GM23338 (cell line): ENCODE measurements at regions not wholly inside any gene's neighbourhood (a gene's known extent, or its start where the extent isn't known, plus 50 kb on each side); places are given as distances from the start of the nearest gene placed in this dataset.
"Not testable (repeated sequence)": the region's sequence is repeated elsewhere in the genome, so short reads cannot be mapped to it uniquely, and the experiment has no call there.

Source experiments
- CREB1 ChIP-seq: fragments of 250-450 bp; sonication (Bioruptor Pico); IDR thresholded peaks from 2 replicates; pipeline ENCODE4 v1.5.0; 2020; ENCODE audit warnings: low read depth, mild to moderate bottlenecking, moderate library complexity
- CTCF ChIP-seq, 2 experiments: fragments of 200-600 bp in 1 of 2; sonication (generic) in 1 of 2; conservative IDR thresholded peaks; 2 replicates each; pipeline versions ENCODE4 v1.5.1 to v1.6.1; 2016 to 2017; ENCODE audit warnings: antibody characterized with exemption in 2 of 2, low read depth in 2 of 2, mild to moderate bottlenecking in 2 of 2, moderate library complexity in 1 of 2
- EZH2 ChIP-seq: fragments of 200-600 bp; sonication (generic); IDR thresholded peaks from one replicate; pipeline ENCODE4 v1.8.0; 2017; ENCODE audit warnings: antibody characterized with exemption, mild to moderate bottlenecking, low read depth; ENCODE audit not compliant: unreplicated experiment
- EZH2phosphoT487 ChIP-seq: fragments of 200-600 bp; sonication (generic); IDR thresholded peaks from one replicate; pipeline ENCODE4 v1.8.1; 2018; ENCODE audit warnings: antibody characterized with exemption; ENCODE audit not compliant: unreplicated experiment
- JUNB ChIP-seq: IDR thresholded peaks from one replicate; pipeline ENCODE4 v1.6.1; 2016; ENCODE audit warnings: antibody characterized with exemption; ENCODE audit not compliant: unreplicated experiment
- POLR2AphosphoS5 ChIP-seq: IDR thresholded peaks from 2 replicates; pipeline ENCODE4 v1.6.1; 2016; ENCODE audit warnings: antibody characterized with exemption, low read depth
- REST ChIP-seq: IDR thresholded peaks from one replicate; pipeline ENCODE4 v1.6.1; 2018; ENCODE audit warnings: antibody characterized with exemption; ENCODE audit not compliant: unreplicated experiment
- STAT1 ChIP-seq: IDR thresholded peaks from one replicate; pipeline ENCODE4 v1.6.1; 2016; ENCODE audit warnings: antibody characterized with exemption; ENCODE audit not compliant: unreplicated experiment
- ZNF114 ChIP-seq: fragments of 250-450 bp; sonication (Bioruptor Pico); IDR thresholded peaks from 2 replicates; pipeline ENCODE4 v1.5.0; 2020; ENCODE audit warnings: mild to moderate bottlenecking, moderate library complexity

GRCh38 chrX:129337264-129337663, 186.0 kb downstream of the SMARCA1 start:
- TF ChIP-seq POLR2AphosphoS5; CTCF (conservative IDR thresholded peaks at IDR 0.05; ENCODE audit: low read depth in 2 of 2); EZH2phosphoT487; EZH2; ZNF114 (CRISPR knock-in tag); CREB1 (CRISPR knock-in tag); REST; JUNB; STAT1: not testable (repeated sequence)
